ENCODE measurements at regions not wholly inside any gene's neighbourhood (a gene's known extent, or its start where the extent isn't known, plus 50 kb on each side); places are given as distances from the start of the nearest gene placed in this dataset.
A peak's percentile ranks its signal among the peaks of the same experiment; 100 is the strongest.

DNA sequence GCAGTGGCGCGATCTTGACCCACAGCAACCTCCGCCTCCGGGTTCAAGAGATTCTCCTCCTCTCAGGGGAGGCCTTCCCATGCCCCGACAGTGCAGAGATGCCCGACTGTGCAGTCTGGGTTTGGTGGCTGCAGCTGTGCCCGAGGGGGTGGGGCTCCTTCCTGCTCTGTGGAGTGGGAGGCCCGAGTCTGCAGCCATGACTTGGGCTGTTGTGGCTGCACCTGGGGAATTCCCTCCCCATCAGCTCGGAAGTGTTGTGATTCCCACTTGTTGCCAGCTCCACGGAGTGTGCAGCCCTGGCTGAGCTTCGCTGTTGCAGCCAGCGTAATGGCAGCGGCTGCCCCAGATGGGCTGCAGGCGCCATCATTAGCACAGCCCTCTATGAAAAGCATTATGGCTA, 66.4 kb upstream of the SMIM36 start:
- H4K20me1 ChIP-seq (replicated peaks in 1 of 2; ENCODE audit: control insufficient read depth in 1 of 2, insufficient read depth in 2 of 2, low read length in 2 of 2): no peaks in the 10 kb centered on the region
- H3K4me1 ChIP-seq (replicated peaks in 1 of 4; ENCODE audit: control insufficient read depth in 3 of 4, insufficient read depth in 4 of 4, low read length in 3 of 4): peaks cover 0 to 7% (median 3%) of the 10 kb centered on the region in 4 experiments; a peak in 2 of 7 replicates
- no peaks in the 10 kb centered on the region; the same call in 1 of the 2 replicates for H3K23me2 ChIP-seq (ENCODE audit: low read depth, low read length)
- H2BK120ac ChIP-seq (replicated peaks; ENCODE audit: low read depth, low read length): no peak overlapping the region
- no peak overlapping the region for H4K91ac ChIP-seq (replicated peaks; ENCODE audit: insufficient read length, low read length)
- H3K79me1 ChIP-seq (ENCODE audit: low read depth, low read length): no peaks in the 10 kb centered on the region
- ChIA-PET CTCF (ENCODE audit: partially characterized antibody) (interaction anchor here (1.5 to 1.9 kb wide), 2 partner anchors 9 to 29 kb away, joined by 3 to 5 read pairs; no protein-coding TSS in a partner anchor), POLR2A (ENCODE audit: partially characterized antibody) (no interaction called here)
- no peak overlapping the region for H3K14ac ChIP-seq (ENCODE audit: insufficient read length)
- H3K23ac ChIP-seq (ENCODE audit: insufficient read length): no peak overlapping the region
- no peak overlapping the region for H2BK20ac ChIP-seq (ENCODE audit: low read length)
- H3K56ac ChIP-seq (replicated peaks; ENCODE audit: insufficient read length, low read depth, low read length): no peak overlapping the region
- H3K4me3 ChIP-seq (ENCODE audit: extremely low read depth in 1 of 4, insufficient read depth in 2 of 4, low read depth in 3 of 4, low read length in 4 of 4): no peak overlapping the region
- no peak overlapping the region for H2BK15ac ChIP-seq (ENCODE audit: low read length)
- no peaks in the 10 kb centered on the region for H3K36me3 ChIP-seq (ENCODE audit: control insufficient read depth in 2 of 4, insufficient read depth in 4 of 4, low read length in 3 of 4)
- H3K27ac ChIP-seq (ENCODE audit: low read depth, low read length): no peak overlapping the region
- DNase-seq (ENCODE audit: low read depth in 1 of 2, low spot score in 2 of 2) (no peak), FAIRE-seq (no peak)
- H3K79me2 ChIP-seq (ENCODE audit: control insufficient read depth in 1 of 2, insufficient read depth in 2 of 2, low read length in 2 of 2): no peaks in the 10 kb centered on the region
- no peak overlapping the region for H3K9ac ChIP-seq (replicated peaks in 1 of 4; ENCODE audit: extremely low read depth in 1 of 4, low read depth in 3 of 4, low read length in 3 of 4)
- H4K5ac ChIP-seq (ENCODE audit: insufficient read length, low read depth, low read length): no peak overlapping the region
- H3K18ac ChIP-seq (ENCODE audit: extremely low read depth, low read length): no peak overlapping the region
- H4K8ac ChIP-seq (ENCODE audit: extremely low read depth, insufficient read depth, low read length): no peak overlapping the region
- no peak overlapping the region for H3K4ac ChIP-seq (replicated peaks; ENCODE audit: insufficient read length, low read depth, low read length)
- no peak overlapping the region for H2BK5ac ChIP-seq (ENCODE audit: low read depth, low read length)
- 90% methylated on average over 14 of the region's 14 CpGs; no CpG with 5 or more reads in 1 of the 2 experiments for WGBS, 2 experiments (ENCODE audit: extremely low coverage in 1 of 2, insufficient coverage in 1 of 2, insufficient read length in 1 of 2, insufficient replicate concordance in 2 of 2, low coverage in 1 of 2, low lambda C conversion rate in 2 of 2, missing lambda C conversion rate in 1 of 2)
- H2AFZ ChIP-seq (ENCODE audit: low read length): peak overlapping the region; percentile 65; the same call in 1 of the 2 replicates
- no peaks in the 10 kb centered on the region for H3K9me3 ChIP-seq (ENCODE audit: insufficient read depth in 2 of 2, low read depth in 1 of 2, low read length in 1 of 2)
- H2AK5ac ChIP-seq (ENCODE audit: low read depth, low read length): no peak overlapping the region
- no peaks in the 10 kb centered on the region for H3K27me3 ChIP-seq (replicated peaks in 1 of 4; ENCODE audit: control insufficient read depth in 3 of 4, extremely low read depth in 1 of 4, insufficient read depth in 3 of 4, low read length in 3 of 4)
- no peak overlapping the region for H3K4me2 ChIP-seq (ENCODE audit: insufficient read depth in 1 of 2, low read depth in 2 of 2, low read length in 2 of 2)
- no peak overlapping the region for H2BK12ac ChIP-seq (ENCODE audit: low read depth, low read length)
- TF ChIP-seq TCF12 (IDR thresholded peaks at IDR 0.05; ENCODE audit: low read depth, low read length) (no peak), SP2 (IDR thresholded peaks at IDR 0.05; ENCODE audit: low read length) (no peak), BACH1 (IDR thresholded peaks at IDR 0.05; ENCODE audit: low read length) (no peak), RAD21 (IDR thresholded peaks at IDR 0.05 in 1 of 2, conservative IDR thresholded peaks at IDR 0.05 in 1 of 2; ENCODE audit: low read depth in 2 of 2, low read length in 2 of 2) (no peak), CREB1 (IDR thresholded peaks at IDR 0.05) (no peak), NANOG (IDR thresholded peaks at IDR 0.05; ENCODE audit: insufficient read depth, low read depth, low read length, poor library complexity, severe bottlenecking) (no peak), USF2 (IDR thresholded peaks at IDR 0.05; ENCODE audit: low read length) (no peak)

Data from H1 (cell line).